ENCODE measurements at regions not wholly inside any gene's neighbourhood (a gene's known extent, or its start where the extent isn't known, plus 50 kb on each side); places are given as distances from the start of the nearest gene placed in this dataset.
"Not testable (repeated sequence)": the region's sequence is repeated elsewhere in the genome, so short reads cannot be mapped to it uniquely, and the experiment has no call there.

GRCh38 chr17:26987851-26988250, 306.1 kb upstream of the WSB1 start:
- not testable (repeated sequence) for H3K27me3 ChIP-seq (ENCODE audit: insufficient read depth, low read length); H3K4me3 ChIP-seq (ENCODE audit: low read depth, low read length); H3K79me2 ChIP-seq (ENCODE audit: control insufficient read depth, insufficient read depth, low read length, unreplicated experiment); H3K27ac ChIP-seq (ENCODE audit: low read depth, low read length); H3K36me3 ChIP-seq (ENCODE audit: insufficient read depth, low read length); H2AFZ ChIP-seq (ENCODE audit: low read length, unreplicated experiment); H3K4me1 ChIP-seq (ENCODE audit: control insufficient read depth, insufficient read depth, low read length, unreplicated experiment)

GRCh38 chr17:26994648-26995047, 299.3 kb upstream of the WSB1 start:
- H3K79me2 ChIP-seq (ENCODE audit: control insufficient read depth, insufficient read depth, low read length, unreplicated experiment), result not testable (repeated sequence)

GRCh38 chr17:26996146-26996916, 297.6 kb upstream of the WSB1 start:
- not testable (repeated sequence) for H3K36me3 ChIP-seq (ENCODE audit: insufficient read depth, low read length); H3K4me3 ChIP-seq (ENCODE audit: low read depth, low read length); H3K27ac ChIP-seq (ENCODE audit: low read depth, low read length); H3K27me3 ChIP-seq (ENCODE audit: insufficient read depth, low read length); H3K4me1 ChIP-seq (ENCODE audit: control insufficient read depth, insufficient read depth, low read length, unreplicated experiment); H2AFZ ChIP-seq (ENCODE audit: low read length, unreplicated experiment); H3K79me2 ChIP-seq (ENCODE audit: control insufficient read depth, insufficient read depth, low read length, unreplicated experiment)

More at GRCh38 chr17:26994648-26995047, 299.3 kb upstream of the WSB1 start:
- not testable (repeated sequence) for H2AFZ ChIP-seq (ENCODE audit: low read length, unreplicated experiment); H3K27me3 ChIP-seq (ENCODE audit: insufficient read depth, low read length); H3K4me1 ChIP-seq (ENCODE audit: control insufficient read depth, insufficient read depth, low read length, unreplicated experiment); H3K4me3 ChIP-seq (ENCODE audit: low read depth, low read length); H3K36me3 ChIP-seq (ENCODE audit: insufficient read depth, low read length); H3K27ac ChIP-seq (ENCODE audit: low read depth, low read length)

GRCh38 chr17:27007734-27008531, 286.0 kb upstream of the WSB1 start:
- not testable (repeated sequence) for H3K79me2 ChIP-seq (ENCODE audit: control insufficient read depth, insufficient read depth, low read length, unreplicated experiment); H3K4me1 ChIP-seq (ENCODE audit: control insufficient read depth, insufficient read depth, low read length, unreplicated experiment); H3K27me3 ChIP-seq (ENCODE audit: insufficient read depth, low read length); H3K36me3 ChIP-seq (ENCODE audit: insufficient read depth, low read length); H2AFZ ChIP-seq (ENCODE audit: low read length, unreplicated experiment); H3K4me3 ChIP-seq (ENCODE audit: low read depth, low read length); H3K27ac ChIP-seq (ENCODE audit: low read depth, low read length)

- H2AFZ ChIP-seq (ENCODE audit: low read length, unreplicated experiment), result no peak overlapping the region
- no peak overlapping the region for H3K4me3 ChIP-seq (ENCODE audit: low read depth, low read length)
- H3K27ac ChIP-seq (ENCODE audit: low read depth, low read length), result no peak overlapping the region
- H3K27me3 ChIP-seq (ENCODE audit: insufficient read depth, low read length), result no peaks in the 10 kb centered on the region
- no peaks in the 10 kb centered on the region for H3K4me1 ChIP-seq (ENCODE audit: control insufficient read depth, insufficient read depth, low read length, unreplicated experiment)
- H3K79me2 ChIP-seq (ENCODE audit: control insufficient read depth, insufficient read depth, low read length, unreplicated experiment), result no peaks in the 10 kb centered on the region
- no peaks in the 10 kb centered on the region for H3K36me3 ChIP-seq (ENCODE audit: insufficient read depth, low read length)
Measured at GRCh38 chr17:27009087-27009486, 284.8 kb upstream of the WSB1 start.

- not testable (repeated sequence) for H2AFZ ChIP-seq (ENCODE audit: low read length, unreplicated experiment); H3K79me2 ChIP-seq (ENCODE audit: control insufficient read depth, insufficient read depth, low read length, unreplicated experiment); H3K27ac ChIP-seq (ENCODE audit: low read depth, low read length); H3K4me1 ChIP-seq (ENCODE audit: control insufficient read depth, insufficient read depth, low read length, unreplicated experiment); H3K4me3 ChIP-seq (ENCODE audit: low read depth, low read length); H3K27me3 ChIP-seq (ENCODE audit: insufficient read depth, low read length); H3K36me3 ChIP-seq (ENCODE audit: insufficient read depth, low read length)
Measured at GRCh38 chr17:27010138-27010537, 283.8 kb upstream of the WSB1 start.

- not testable (repeated sequence) for H3K79me2 ChIP-seq (ENCODE audit: control insufficient read depth, insufficient read depth, low read length, unreplicated experiment); H3K27ac ChIP-seq (ENCODE audit: low read depth, low read length); H3K4me1 ChIP-seq (ENCODE audit: control insufficient read depth, insufficient read depth, low read length, unreplicated experiment); H3K4me3 ChIP-seq (ENCODE audit: low read depth, low read length); H3K36me3 ChIP-seq (ENCODE audit: insufficient read depth, low read length); H2AFZ ChIP-seq (ENCODE audit: low read length, unreplicated experiment); H3K27me3 ChIP-seq (ENCODE audit: insufficient read depth, low read length)
Measured at GRCh38 chr17:27030552-27030951, 263.4 kb upstream of the WSB1 start.

GRCh38 chr17:27038676-27039075, 255.2 kb upstream of the WSB1 start:
- Histone ChIP-seq H2AFZ (ENCODE audit: low read length, unreplicated experiment) (no peak overlapping the region), H3K27me3 (ENCODE audit: insufficient read depth, low read length) (no peaks in the 10 kb centered on the region), H3K27ac (ENCODE audit: low read depth, low read length) (no peak overlapping the region), H3K79me2 (ENCODE audit: control insufficient read depth, insufficient read depth, low read length, unreplicated experiment) (no peaks in the 10 kb centered on the region), H3K4me3 (ENCODE audit: low read depth, low read length) (no peak overlapping the region), H3K36me3 (ENCODE audit: insufficient read depth, low read length) (no peaks in the 10 kb centered on the region), H3K4me1 (ENCODE audit: control insufficient read depth, insufficient read depth, low read length, unreplicated experiment) (no peaks in the 10 kb centered on the region)

- H3K27me3 ChIP-seq (ENCODE audit: insufficient read depth, low read length); H3K27ac ChIP-seq (ENCODE audit: low read depth, low read length); H3K4me3 ChIP-seq (ENCODE audit: low read depth, low read length); H2AFZ ChIP-seq (ENCODE audit: low read length, unreplicated experiment); H3K4me1 ChIP-seq (ENCODE audit: control insufficient read depth, insufficient read depth, low read length, unreplicated experiment); H3K79me2 ChIP-seq (ENCODE audit: control insufficient read depth, insufficient read depth, low read length, unreplicated experiment); H3K36me3 ChIP-seq (ENCODE audit: insufficient read depth, low read length): not testable (repeated sequence)
Measured at GRCh38 chr17:27045039-27045438, 248.9 kb upstream of the WSB1 start.

GRCh38 chr17:27049104-27049784, 244.7 kb upstream of the WSB1 start:
- H3K4me3 ChIP-seq (ENCODE audit: low read depth, low read length), result no peak overlapping the region
- H3K27ac ChIP-seq (ENCODE audit: low read depth, low read length), result no peak overlapping the region
- H3K27me3 ChIP-seq (ENCODE audit: insufficient read depth, low read length), result no peaks in the 10 kb centered on the region
- no peak overlapping the region for H2AFZ ChIP-seq (ENCODE audit: low read length, unreplicated experiment)
- no peaks in the 10 kb centered on the region for H3K79me2 ChIP-seq (ENCODE audit: control insufficient read depth, insufficient read depth, low read length, unreplicated experiment)
- H3K4me1 ChIP-seq (ENCODE audit: control insufficient read depth, insufficient read depth, low read length, unreplicated experiment), result peaks cover 4% of the 10 kb centered on the region
- H3K36me3 ChIP-seq (ENCODE audit: insufficient read depth, low read length), result no peaks in the 10 kb centered on the region

All from ACC112 (cell line).